Fibroblast of gingiva (primary cell): ENCODE measurements at regions not wholly inside any gene's neighbourhood (a gene's known extent, or its start where the extent isn't known, plus 50 kb on each side); places are given as distances from the start of the nearest gene placed in this dataset.
"Not testable (repeated sequence)": the region's sequence is repeated elsewhere in the genome, so short reads cannot be mapped to it uniquely, and the experiment has no call there.

ENCODE experiments used
- DNase-seq: peaks from one replicate; pipeline ENCODE4 v3.0.0-alpha.2; 2011; ENCODE audit warnings: low read depth

DNA sequence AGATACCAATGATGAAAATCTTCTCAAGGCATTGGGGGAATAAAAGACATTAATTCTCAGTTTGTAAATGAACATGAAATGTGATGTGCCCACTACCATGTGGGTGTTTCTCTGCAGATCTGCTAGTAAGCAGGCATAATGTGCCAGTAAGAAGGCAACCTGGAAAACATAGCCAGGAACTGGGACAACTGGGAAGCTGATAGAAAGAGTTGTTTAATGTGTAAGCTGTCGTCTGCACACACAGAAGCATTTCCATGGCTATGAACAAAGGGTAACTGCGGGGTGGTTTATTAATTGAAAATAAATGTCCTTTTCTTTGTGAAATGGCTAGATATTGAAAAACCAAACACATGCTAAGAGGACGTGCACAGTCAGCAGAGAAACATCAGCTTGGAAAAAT, 52.0 kb downstream of the ZC3H11B start:
- no peak for DNase-seq

DNA sequence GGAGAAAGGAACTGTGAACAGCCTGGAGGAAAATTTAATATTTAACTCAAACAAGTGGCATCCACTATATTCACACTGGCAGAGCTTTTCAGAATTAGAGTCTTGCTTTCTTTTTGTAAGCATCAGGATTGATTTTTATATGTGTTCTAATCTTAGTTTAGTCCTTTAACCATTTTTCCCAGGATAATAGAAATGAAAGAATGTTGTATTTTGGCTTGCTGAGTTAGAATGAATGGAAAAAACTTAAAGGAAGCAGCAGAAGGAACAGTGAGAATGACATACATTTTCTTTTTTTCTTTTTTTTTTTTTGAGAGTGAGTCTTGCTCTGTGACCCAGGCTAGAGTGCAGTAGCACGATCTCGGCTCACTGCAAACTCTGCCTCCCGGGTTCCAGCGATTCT, 53.0 kb downstream of the ZC3H11B start:
- no peak for DNase-seq

DNA sequence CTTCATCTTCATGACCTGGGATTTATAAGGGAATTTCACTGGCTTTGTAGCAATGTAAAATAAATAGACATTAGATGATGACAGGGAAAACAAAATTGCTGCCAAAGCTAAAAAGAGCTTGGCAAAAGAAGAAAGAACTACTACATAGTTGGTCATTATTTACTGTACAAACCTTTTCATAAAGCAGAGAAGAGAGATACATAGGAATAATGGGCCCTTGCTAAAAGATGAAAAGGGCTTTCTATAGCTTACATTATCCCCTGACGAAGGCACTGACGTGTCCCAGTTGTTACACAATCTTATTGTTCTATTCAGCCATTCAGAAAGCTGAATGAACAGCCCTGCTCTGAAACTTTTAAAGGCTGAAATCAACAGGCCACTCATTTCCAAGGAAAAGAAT, 57.1 kb downstream of the ZC3H11B start:
- DNase-seq = peak; percentile 66

DNA sequence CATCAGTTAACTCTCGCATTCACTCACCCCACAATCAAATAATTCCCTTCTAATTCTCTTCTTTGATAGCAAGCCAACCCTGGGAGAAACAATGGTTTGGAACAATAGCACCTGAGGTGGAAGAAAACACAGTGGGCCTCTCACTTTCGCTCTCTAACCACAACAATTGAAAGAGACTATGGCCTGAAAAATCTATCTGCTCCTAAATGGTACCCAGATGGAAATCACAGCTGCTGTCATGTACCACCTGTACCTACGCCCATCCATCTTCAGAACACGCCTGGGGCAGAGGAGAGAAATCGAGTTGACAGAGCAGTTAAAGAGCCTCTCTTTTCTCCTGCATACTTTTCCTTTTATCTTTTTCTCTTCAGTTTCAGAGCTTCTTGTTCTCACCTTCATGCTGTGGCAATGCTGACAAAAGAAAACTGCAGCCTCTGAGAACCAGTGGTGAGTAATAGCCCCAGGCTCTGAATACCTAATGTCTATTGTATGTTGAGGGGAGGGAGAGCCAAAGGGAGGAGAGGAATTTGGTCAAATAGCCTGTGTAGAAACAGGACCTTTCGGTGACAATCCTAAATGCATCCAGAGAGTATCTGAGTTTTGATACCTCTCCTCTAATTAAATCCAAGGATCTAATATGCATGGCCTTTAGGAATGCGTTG, 57.7 kb downstream of the ZC3H11B start:
- DNase-seq = peak; percentile 65

DNA sequence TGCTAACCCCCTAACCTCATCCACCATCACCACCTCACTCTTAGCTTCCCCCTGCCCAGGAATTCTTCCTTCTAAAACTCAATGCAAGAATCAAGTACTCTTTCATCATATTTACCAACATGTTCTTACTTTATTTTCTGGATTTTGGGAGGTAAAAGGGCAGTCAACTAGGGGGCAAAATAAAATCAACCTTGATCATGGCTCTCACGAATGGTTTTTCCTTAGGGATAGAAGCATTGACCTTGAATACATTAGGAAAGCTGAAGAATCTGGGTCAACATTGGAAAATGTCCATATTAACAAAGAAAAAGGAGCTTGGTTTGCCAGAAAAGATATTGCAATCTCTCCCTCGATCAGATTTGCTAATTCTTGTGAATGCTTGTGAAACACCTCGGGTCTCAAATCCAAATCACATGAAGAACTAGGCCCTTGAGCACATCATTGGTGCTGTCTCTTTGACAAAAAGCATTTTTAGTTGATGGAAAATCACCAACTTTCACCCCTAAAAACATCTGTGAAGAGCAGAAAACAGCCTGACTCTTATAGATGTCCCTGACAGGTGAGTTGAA, 58.9 kb downstream of the ZC3H11B start:
- peak; percentile 78 for DNase-seq

DNA sequence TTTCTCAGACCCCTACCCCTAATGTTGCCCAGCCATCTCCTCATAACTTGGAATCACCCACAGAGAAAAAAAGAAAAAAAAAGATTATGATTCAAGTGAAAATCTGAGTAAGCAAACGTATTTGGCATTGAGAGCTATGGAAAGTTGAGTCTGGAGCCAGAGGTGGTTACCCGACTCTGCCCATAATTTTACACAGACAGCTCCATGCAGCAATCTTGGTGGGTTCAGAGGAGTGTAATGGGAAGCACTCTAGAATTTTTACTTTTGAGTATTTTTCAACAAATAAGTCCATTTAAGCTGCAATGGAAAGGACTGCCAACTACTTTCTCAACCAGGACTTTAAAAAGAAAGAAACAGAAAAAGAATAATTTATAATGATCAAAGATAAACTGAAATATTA, 62.7 kb downstream of the ZC3H11B start:
- DNase-seq = peak; percentile 64

DNA sequence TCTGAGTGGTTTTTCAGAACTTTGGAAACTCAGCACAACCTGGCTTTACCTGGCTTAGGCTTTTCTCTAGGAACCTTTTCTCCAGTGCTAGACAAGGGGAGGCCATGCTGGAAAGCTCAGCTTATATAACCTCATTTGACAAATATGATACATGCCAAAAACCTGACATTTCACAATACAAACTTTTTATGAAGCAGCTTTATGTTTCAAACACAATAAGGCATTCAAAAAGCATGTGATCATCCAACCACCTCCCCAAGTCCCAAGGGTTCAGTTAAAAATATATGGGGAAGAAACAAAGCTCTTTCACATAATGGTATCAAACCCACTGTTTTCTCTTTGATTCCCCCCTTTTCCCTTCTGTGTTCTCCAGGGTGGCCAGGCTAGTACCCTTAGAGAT, 63.7 kb downstream of the ZC3H11B start:
- peak; percentile 51 for DNase-seq

DNA sequence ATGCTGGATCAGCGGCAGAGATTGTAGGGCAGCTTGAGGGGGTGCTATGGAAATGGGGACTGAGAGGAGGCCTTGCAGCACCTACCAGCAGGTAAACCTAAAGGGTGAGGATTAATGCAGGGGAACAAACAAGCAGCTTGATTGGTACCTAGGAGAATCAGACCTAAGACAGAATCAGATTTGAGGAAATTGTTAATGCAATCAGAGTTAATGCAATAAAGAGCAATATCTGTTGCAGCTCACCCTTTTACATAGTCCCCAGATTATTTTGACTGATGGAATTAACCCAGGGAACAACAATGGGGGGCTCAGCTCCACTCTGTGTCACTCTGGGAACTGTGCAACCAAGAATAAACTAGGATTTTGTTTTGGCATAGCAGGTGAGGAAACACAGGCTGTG, 64.5 kb downstream of the ZC3H11B start:
- DNase-seq = no peak

DNA sequence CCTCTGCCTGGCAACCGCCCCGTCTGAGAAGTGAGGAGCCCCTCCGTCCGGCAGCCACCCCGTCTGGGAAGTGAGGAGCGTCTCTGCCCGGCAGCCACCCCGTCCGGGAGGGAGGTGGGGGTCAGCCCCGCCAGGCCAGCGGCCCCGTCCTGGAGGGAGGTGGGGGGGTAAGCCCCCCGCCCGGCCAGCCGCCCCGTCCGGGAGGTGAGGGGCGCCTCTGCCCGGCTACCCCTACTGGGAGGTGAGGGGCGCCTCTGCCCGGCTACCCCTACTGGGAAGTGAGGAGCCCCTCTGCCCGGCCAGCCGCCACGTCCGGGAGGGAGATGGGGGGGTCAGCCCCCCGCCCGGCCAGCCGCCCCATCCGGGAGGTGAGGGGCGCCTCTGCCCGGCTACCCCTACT, 67.1 kb downstream of the ZC3H11B start:
- not testable (repeated sequence) for DNase-seq

DNA sequence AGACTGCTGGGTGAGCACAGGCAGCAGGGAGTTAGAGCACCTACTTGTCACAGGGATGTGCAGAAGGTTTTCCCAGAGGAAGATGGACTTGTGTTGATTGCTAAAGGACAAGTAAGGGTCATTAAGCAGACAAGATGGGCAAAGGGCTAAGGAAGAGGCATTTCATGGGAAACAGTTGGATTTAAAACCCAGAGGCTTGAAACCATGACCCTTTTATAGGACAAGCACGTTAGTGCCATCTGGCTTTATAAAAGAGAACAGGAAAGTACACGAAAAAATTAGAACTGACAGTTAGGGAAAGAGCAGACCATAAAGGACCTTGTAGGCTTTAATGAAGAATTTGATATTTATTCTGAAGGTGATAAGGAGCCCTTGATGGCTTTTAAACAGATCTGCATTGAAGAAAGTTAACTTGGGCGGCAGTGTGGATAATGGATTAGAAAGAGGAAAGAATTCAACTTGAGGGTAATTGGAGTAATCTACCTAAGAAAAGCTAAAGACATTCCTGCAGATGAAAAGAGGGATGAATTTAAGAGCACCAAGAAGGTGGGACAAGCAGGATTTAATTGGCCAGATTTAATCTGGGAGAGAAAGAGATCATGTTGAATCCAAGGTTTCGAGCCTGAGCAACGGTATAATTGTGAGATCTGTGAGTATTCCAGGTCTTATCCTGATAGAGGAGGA, 68.6 kb downstream of the ZC3H11B start:
- peak; percentile 32 for DNase-seq

DNA sequence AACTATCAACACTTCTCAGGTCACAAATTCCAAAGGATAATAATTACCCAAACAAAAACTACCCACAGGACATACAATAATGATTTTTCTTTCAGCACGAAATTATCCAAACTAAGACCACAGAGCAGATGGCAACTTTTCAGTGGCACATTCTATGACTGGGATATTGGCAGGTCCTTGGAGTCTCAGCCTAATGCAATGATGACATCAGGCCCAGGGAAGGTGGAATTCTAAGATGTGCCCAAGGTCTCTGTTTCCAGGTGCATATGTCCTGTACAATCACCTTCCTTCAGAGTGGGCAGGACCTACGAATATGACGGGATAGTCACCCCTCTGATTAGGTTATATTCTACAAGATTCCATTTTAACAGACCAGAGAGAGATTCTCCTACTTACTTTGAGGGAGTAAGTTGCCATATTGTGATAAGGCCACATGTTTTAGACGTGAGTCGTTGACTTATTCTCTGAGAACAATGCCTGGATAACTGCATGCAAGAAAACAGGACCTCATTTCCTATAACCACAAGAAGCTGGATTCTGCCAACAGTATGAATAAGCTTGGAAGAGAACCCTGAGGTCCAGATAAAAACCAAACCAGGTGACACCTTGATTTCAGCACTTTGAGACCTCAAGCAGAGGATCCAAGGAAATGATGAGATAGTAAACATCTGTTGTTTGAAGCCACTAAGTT, 69.9 kb downstream of the ZC3H11B start:
- DNase-seq = no peak

DNA sequence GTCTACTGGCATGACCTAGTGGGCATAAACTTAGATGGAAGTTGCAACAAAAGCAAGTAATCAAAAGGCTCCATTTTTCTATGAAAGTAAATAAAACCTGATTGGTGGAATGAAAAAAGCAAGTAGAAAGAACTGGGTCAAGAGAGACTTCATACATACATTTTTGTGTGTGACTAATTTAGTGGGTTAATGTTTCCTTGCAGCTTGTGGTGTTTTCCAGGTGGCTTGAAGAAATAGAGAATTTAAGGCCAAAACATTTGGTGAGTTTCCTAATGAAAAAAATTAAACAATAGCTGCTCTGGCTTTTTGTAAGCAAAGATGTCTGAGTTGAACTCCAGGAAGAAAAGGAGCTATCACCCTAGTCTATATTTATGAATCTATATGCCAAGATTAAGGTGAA, 71.0 kb downstream of the ZC3H11B start:
- DNase-seq = no peak

DNA sequence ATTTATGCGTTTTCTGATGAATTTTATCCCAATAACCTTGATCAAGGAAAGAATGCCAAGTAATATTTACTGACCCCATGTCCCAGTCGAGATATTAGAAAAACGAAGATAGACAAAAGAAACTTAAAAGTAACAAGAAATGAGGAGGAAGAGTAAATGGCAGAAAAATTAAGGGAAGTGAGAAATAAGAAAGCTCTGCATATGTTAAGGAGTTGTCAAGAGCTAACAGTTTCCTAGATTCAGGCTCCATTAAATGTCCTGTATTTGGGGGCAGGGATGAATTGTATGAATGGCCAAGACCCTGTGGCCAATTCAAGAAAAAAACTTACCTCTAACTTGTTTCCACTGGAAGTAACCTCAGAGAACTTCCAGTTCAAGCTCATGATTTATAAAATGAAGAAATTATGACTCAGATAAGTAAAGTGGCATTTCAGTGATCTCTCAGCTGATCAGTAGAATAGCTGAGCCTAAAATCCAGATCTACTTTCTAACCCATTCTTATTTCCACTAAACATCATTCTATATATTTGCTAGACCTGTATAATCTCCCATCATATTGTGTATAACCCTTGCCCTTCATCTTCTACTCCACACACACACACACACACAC, 73.2 kb downstream of the ZC3H11B start:
- no peak for DNase-seq

DNA sequence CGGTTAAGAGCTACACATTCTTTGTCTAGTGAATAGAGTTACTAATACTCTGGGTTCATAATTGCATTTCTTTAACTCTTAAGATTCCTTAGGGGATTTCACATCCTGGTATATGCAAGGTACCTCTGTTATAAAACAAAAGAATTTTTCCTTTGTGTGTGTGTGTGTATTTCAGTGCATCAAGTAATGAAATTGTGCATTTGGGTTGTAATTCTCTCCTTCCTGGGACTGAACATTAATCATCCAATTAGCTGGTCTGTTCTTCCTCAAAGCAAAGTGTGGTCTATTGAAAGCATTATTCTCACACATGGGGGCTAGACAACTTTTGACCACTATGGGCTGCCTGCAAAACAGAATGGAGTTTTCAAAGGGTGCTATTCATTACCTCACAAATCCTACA, 74.0 kb downstream of the ZC3H11B start:
- DNase-seq = no peak

DNA sequence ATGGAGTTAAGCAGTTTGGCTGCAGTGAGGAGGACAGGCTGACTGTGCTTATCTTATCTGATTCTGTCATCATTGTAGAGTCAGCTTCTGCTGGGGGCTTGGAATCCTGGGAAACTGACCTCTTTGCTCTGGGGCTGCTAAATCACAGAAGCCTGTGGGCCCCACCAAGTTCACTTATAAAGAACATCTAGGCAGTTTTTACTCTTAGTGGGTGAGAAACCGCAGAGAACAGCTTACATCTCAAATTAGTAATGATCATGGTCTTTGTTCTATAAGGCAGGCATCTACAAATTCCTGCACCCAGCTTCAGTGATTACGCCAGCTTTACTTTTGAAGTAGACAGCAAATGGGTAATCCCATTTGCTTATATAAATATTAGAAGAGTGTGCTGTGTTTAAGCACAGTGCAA, 75.7 kb downstream of the ZC3H11B start:
- DNase-seq = no peak

DNA sequence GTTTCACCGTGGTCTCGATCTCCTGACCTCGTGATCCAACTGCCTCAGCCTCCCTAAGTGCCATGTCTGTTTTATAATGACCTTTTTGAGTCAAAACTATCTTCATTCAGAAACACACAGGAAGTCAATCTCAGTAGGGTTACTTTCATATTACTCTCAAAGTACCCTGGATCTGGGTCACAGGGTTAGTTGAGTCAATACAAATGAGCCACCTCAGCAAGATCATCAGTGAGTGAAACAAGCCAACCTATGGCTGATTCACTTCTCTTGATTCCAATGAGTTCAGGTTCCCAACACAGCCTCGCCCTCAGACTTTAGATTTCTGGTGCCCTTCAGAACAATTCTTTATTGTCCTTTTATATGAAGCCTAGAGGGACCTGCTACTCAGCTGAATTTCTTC, 76.9 kb downstream of the ZC3H11B start:
- no peak for DNase-seq

DNA sequence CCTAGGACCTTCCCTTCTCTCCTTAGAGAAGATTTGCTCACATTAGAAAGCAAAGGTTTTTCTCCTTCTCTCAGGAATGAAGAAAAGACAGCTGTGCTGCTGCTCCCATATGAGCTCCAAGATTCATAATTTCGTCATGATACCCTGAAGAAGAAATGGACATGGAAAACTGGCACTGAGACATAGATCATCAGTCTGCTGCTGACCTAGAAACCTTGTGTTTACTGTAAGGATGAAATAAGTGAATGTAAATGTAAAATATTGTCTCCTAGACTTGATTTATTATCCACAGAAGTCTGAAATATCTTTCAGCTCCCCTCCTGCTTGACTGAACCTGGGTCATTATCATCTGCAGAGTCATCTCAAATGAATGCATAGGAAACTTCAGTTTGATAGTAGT, 77.9 kb downstream of the ZC3H11B start:
- no peak for DNase-seq

DNA sequence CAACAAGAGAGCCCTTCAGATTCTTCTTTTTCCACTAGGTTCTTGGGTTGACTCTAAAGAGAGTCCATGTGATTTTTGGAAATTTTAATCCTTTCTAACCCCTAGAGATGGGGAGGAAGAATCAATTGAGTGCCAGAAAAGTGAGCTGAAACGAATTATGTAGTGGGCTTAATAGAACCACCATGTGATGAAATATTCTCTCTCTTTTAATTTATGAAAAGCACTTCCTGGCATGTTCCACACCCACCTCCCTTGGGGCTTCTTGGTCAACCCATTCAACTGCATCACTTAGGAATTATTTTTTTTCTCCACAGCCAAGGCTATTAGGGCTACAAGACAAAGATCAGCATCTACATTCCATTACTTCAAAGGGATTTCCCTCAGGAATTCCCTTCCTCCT, 79.6 kb downstream of the ZC3H11B start:
- peak; percentile 84 for DNase-seq

DNA sequence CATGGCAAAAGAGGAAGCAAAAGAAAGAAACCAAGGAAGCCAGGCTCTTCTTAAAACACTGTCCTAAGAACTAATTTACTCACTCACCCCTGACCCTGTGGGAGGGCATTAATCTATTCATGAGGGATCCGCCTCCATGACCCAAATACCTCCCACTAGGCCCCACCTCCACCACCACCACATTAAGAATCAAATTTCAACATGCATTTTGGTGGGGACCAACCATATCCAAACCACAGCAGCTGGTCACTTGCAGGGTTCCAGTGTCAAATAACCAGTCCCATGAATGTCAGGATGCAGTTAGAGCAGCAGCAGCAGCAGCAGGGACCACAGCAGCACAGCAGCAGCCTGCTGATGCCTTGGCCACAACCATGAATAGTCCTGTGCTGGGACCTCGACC, 83.8 kb downstream of the ZC3H11B start:
- no peak for DNase-seq

DNA sequence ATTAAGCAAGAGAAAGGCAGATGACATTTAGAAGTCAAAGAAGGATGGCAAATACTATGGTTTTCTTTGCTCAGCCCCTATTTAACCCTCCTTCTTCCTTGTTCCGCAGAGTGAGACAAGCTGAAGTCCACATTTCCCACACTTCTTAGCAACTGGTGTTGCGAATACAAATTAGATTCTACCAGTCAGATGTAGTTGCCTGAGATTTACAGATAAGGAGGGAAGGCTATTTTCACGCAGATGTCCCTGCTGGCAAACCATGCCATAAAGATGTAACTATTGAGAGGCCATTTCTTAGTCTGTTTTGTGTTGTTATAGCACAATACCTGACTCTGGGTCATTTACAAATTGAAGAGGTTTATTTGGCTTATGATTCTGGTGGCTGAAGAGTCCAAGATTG, 84.3 kb downstream of the ZC3H11B start:
- no peak for DNase-seq

DNA sequence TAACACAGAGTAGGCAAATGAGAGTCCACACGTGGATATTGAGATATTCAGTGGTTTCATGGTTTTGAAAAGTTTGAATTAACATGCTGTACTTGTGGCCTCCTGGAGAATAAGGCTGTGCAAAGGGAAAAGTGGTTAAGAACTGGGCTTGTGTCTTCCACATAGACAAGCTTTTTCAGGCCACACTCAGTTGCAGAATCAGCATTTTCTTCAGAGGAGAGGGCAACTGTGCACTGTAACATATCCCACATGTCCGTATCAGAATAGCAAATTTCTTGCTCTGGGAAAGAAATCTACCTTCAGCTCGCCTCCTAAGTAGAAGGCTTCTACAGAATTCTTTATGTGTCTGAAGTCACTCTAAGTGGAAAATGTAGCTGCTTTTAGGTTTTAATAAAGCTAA, 84.9 kb downstream of the ZC3H11B start:
- DNase-seq = no peak

DNA sequence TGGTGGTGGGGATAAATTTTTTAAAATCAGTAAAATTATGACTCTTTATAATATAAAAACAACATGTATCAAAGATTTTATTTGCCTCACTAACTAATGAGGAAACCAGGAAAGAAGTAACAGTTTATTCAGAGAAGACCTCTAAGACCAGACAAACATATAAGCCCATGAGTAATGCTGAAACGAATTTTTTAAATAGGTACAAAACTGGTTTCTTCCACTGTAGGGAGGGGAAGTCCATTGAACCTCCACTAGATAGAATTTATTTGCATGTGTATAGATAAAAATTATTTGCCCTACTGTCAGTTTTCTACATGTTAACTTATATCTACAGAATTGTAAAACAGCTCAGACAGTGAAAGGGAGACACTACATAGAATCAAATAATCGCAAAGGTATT, 86.8 kb downstream of the ZC3H11B start:
- no peak for DNase-seq

DNA sequence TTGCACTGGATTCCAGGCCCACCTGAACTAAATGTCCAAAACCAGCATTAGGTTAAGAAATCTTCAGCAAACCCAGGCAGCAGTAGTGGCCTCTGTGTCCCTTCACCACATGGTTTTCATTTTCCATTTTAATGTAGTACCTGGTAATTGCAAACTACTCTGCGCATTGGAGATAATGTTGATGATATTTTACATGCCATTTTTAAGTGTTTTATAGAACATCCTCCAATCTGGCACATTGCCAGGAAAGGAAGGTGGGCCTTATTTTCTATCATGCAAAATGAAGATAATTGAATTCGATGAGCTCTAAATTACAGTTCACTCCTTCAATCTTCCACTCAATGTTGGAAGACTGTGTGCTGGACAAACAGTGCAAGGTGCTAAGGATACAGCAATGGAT, 89.5 kb downstream of the ZC3H11B start:
- DNase-seq = no peak
